Left ventricle myocardium inferior (tissue), 1 donor: ENCODE measurements at regions not wholly inside any gene's neighbourhood (a gene's known extent, or its start where the extent isn't known, plus 50 kb on each side); places are given as distances from the start of the nearest gene placed in this dataset.

Experiments used
- DNase-seq: peaks from one replicate; pipeline ENCODE4 v3.0.0-alpha.2; 2020
- H3K27ac ChIP-seq: fragments of 200-600 bp; replicated peaks from 2 replicates; pipeline ENCODE4 v1.8.0; 2021
- H3K27me3 ChIP-seq: fragments of 200-600 bp; 2 replicates; pipeline ENCODE4 v1.8.0; 2021; ENCODE audit warnings: low read depth
- H3K36me3 ChIP-seq: fragments of 200-600 bp; 2 replicates; pipeline ENCODE4 v1.8.0; 2021
- H3K4me1 ChIP-seq: fragments of 200-600 bp; 2 replicates; pipeline ENCODE4 v1.8.0; 2021
- H3K4me3 ChIP-seq: fragments of 200-600 bp; 2 replicates; pipeline ENCODE4 v1.8.0; 2021; ENCODE audit warnings: mild to moderate bottlenecking, moderate library complexity
- H3K9me3 ChIP-seq: fragments of 200-600 bp; replicated peaks from 2 replicates; pipeline ENCODE4 v1.8.0; 2021
- CTCF ChIP-seq: fragments of 200-600 bp; IDR thresholded peaks from 2 replicates; pipeline ENCODE4 v1.8.0; 2021; ENCODE audit warnings: antibody characterized with exemption, mild to moderate bottlenecking, borderline replicate concordance
- intact Hi-C: fragments of 100-400 bp; cut with micrococcal nuclease; formaldehyde crosslinking; loops from one replicate; pipeline ENCODE4 v1.11.0; 2022
- donor health status: DM: no; HTN: yes; CAD: no; lungs with severe emphysema.

GRCh38 chr3:97417-98258 is 98.9 kb upstream of the CHL1 start:
- H3K9me3 ChIP-seq = no peaks in the 10 kb centered on the region
- intact Hi-C loops = no loop called here
- no peak for DNase-seq
- no peaks in the 10 kb centered on the region for H3K4me1 ChIP-seq
- no peak for TF ChIP-seq CTCF
- no peaks in the 10 kb centered on the region for H3K27me3 ChIP-seq
- H3K36me3 ChIP-seq = no peaks in the 10 kb centered on the region
- no peak overlapping the region for H3K4me3 ChIP-seq
- H3K27ac ChIP-seq = no peak overlapping the region

- H3K27me3 ChIP-seq = no peaks in the 10 kb centered on the region
- no peak for TF ChIP-seq CTCF
- H3K9me3 ChIP-seq = no peaks in the 10 kb centered on the region
- no peak for DNase-seq
- H3K4me3 ChIP-seq = no peak overlapping the region
- intact Hi-C loops = no loop called here
- no peaks in the 10 kb centered on the region for H3K4me1 ChIP-seq
- no peak overlapping the region for H3K27ac ChIP-seq
- H3K36me3 ChIP-seq = no peaks in the 10 kb centered on the region
Measured at GRCh38 chr3:98259-98654, 98.3 kb upstream of the CHL1 start.

GRCh38 chr3:99506-99905 is 97.1 kb upstream of the CHL1 start:
- H3K36me3 ChIP-seq = no peaks in the 10 kb centered on the region
- no peak overlapping the region for H3K27ac ChIP-seq
- intact Hi-C loops = no loop called here
- DNase-seq = no peak
- no peak overlapping the region for H3K4me3 ChIP-seq
- no peak for TF ChIP-seq CTCF
- no peaks in the 10 kb centered on the region for H3K27me3 ChIP-seq
- no peaks in the 10 kb centered on the region for H3K9me3 ChIP-seq
- no peaks in the 10 kb centered on the region for H3K4me1 ChIP-seq

- TF ChIP-seq CTCF = no peak
- Histone ChIP-seq H3K27me3 (no peaks in the 10 kb centered on the region), H3K4me1 (peaks cover 12% of the 10 kb centered on the region), H3K9me3 (no peaks in the 10 kb centered on the region), H3K36me3 (no peaks in the 10 kb centered on the region), H3K27ac (no peak overlapping the region), H3K4me3 (no peak overlapping the region)
- no peak for DNase-seq
- intact Hi-C loops = no loop called here
Measured at GRCh38 chr3:102484-102883, 94.1 kb upstream of the CHL1 start.

- DNase-seq = no peak
- no peaks in the 10 kb centered on the region for H3K9me3 ChIP-seq
- intact Hi-C loops = no loop called here
- TF ChIP-seq CTCF = no peak
- peaks cover 12% of the 10 kb centered on the region for H3K4me1 ChIP-seq
- H3K4me3 ChIP-seq = no peak overlapping the region
- H3K36me3 ChIP-seq = no peaks in the 10 kb centered on the region
- H3K27me3 ChIP-seq = no peaks in the 10 kb centered on the region
- H3K27ac ChIP-seq = no peak overlapping the region
Measured at GRCh38 chr3:103991-104390, 92.6 kb upstream of the CHL1 start.
